HepG2 (cell line): ENCODE measurements at regions not wholly inside any gene's neighbourhood (a gene's known extent, or its start where the extent isn't known, plus 50 kb on each side); places are given as distances from the start of the nearest gene placed in this dataset.
A peak's percentile ranks its signal among the peaks of the same experiment; 100 is the strongest.

Experiments
- DMAP1 ChIP-seq: IDR thresholded peaks from 2 replicates; pipeline ENCODE4 v1.6.1; 2016
- FOXJ3 ChIP-seq: sonication (generic); formaldehyde crosslinking; IDR thresholded peaks from 2 replicates; pipeline ENCODE4 v1.4.0; 2020; ENCODE audit warnings: missing genetic modification reagents, mild to moderate bottlenecking, borderline replicate concordance
- FUBP1 ChIP-seq: sonication (generic); formaldehyde crosslinking; IDR thresholded peaks from 2 replicates; pipeline ENCODE4 v1.5.1; 2020; ENCODE audit warnings: missing genetic modification reagents, mild to moderate bottlenecking, borderline replicate concordance
- GABPA ChIP-seq, 2 experiments: IDR thresholded peaks; 2 replicates each; pipeline ENCODE4 v1.6.1; 2011 to 2016; ENCODE audit warnings: low read depth in 2 of 2, low read length in 1 of 2, missing biosample characterization in 1 of 2, missing genetic modification characterization in 1 of 2
- GLI4 ChIP-seq: sonication (generic); formaldehyde crosslinking; IDR thresholded peaks from 2 replicates; pipeline ENCODE4 v1.5.1; 2020; ENCODE audit warnings: missing genetic modification reagents, mild to moderate bottlenecking, moderate library complexity, borderline replicate concordance
- LRRFIP1 ChIP-seq: sonication (generic); formaldehyde crosslinking; conservative IDR thresholded peaks from 2 replicates; pipeline ENCODE4 v1.4.0; 2020; ENCODE audit warnings: missing genetic modification reagents
- MBD4 ChIP-seq: IDR thresholded peaks from 2 replicates; pipeline ENCODE4 v1.6.1; 2012; ENCODE audit warnings: low read length, inconsistent platforms, borderline replicate concordance
- NKX3-1 ChIP-seq: sonication (generic); formaldehyde crosslinking; IDR thresholded peaks from 2 replicates; pipeline ENCODE4 v1.5.0; 2020; ENCODE audit warnings: missing genetic modification reagents
- RARG ChIP-seq: sonication (generic); formaldehyde crosslinking; IDR thresholded peaks from 2 replicates; pipeline ENCODE4 v1.4.0; 2020; ENCODE audit warnings: low read depth, mild to moderate bottlenecking, missing genetic modification reagents
- SNRNP70 ChIP-seq: fragments of 200-400 bp; formaldehyde crosslinking; IDR thresholded peaks from 2 replicates; pipeline ENCODE4 v1.6.1; 2017; ENCODE audit warnings: mild to moderate bottlenecking, low read depth, low read length, moderate library complexity
- STAT5B ChIP-seq: sonication (generic); formaldehyde crosslinking; IDR thresholded peaks from 2 replicates; pipeline ENCODE4 v1.4.0; 2020; ENCODE audit warnings: missing genetic modification reagents
- TBX3 ChIP-seq: fragments of 450-650 bp; IDR thresholded peaks from 2 replicates; pipeline ENCODE4 v1.6.1; 2017; ENCODE audit warnings: antibody characterized with exemption, mild to moderate bottlenecking, inconsistent platforms, borderline replicate concordance
- ZBTB1 ChIP-seq: sonication (generic); formaldehyde crosslinking; IDR thresholded peaks from 2 replicates; pipeline ENCODE4 v1.4.0; 2020; ENCODE audit warnings: missing genetic modification reagents, borderline replicate concordance
- ZFP90 ChIP-seq: sonication (generic); formaldehyde crosslinking; IDR thresholded peaks from 2 replicates; pipeline ENCODE4 v1.8.0; 2022; ENCODE audit warnings: missing genetic modification reagents, mild to moderate bottlenecking, inconsistent platforms, borderline replicate concordance
- ZNF335 ChIP-seq: sonication (generic); formaldehyde crosslinking; IDR thresholded peaks from 2 replicates; pipeline ENCODE4 v1.4.0; 2020; ENCODE audit warnings: missing genetic modification reagents
- ZNF790 ChIP-seq: sonication (generic); formaldehyde crosslinking; IDR thresholded peaks from 2 replicates; pipeline ENCODE4 v1.8.0; 2022; ENCODE audit warnings: missing genetic modification reagents, mild to moderate bottlenecking, borderline replicate concordance
- TF ChIP-seq, protein P1 (sequence below): sonication (generic); formaldehyde crosslinking; IDR thresholded peaks from 2 replicates; pipeline ENCODE4 v1.5.1; 2020; ENCODE audit warnings: missing genetic modification reagents, mild to moderate bottlenecking, borderline replicate concordance
- TF ChIP-seq, protein P2 (sequence below): sonication (generic); formaldehyde crosslinking; IDR thresholded peaks from 2 replicates; pipeline ENCODE4 v1.4.0; 2020; ENCODE audit warnings: missing genetic modification reagents

DNA sequence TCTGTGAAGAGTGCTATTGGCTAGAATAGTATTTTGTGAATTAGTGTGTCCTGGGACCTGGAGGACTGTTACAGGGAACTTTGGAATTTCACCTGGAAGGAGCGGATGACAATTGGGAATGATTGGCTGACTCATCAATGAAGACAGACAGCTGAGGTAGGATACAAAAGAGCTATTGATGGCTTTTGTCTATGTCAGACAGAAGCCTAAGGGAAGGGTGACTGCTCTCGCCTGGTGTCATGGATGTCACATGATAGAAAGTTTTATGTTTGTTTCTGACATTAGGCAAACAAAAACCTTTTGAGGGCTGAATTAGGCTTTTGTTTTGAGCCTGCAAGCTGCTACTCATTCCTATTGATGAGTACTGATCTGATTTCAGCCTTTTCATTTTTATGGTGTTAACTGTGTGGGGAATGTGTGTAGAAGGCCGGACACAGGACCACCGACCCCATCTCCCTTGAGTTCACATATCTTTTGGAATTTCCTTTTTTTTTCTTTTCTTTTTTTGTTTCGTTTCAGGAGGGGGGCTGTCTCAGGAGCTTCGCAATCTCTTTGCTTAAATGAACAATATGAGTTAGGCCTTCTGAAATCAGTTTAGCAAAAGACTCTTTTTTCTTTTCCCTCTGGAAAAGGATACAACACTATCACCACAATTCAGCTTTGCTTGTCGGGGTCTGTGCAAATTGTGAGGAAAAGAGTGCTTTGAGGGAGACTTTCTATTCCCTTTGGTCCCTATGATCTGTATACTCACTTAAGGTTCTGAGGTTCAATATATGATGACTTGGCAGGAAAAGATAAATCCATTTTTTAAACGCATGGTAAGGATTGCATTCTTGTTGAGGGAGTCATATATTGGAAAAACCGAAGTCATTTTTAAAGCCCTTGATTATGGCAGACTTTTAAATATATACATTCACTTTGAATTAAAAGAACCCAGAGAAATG, 207.9 kb upstream of the FIGN start (continued):
- TF ChIP-seq MBD4 (no peak), SNRNP70 (no peak), LRRFIP1 (CRISPR knock-in tag) (no peak), DMAP1 (CRISPR knock-in tag) (no peak), ZBTB1 (CRISPR knock-in tag) (no peak), TBX3 (peak; percentile 37; the same call in 1 of the 2 replicates), ZNF790 (no peak), GABPA (IDR thresholded peaks at IDR 0.05; ENCODE audit: low read depth, low read length) (no peak), GABPA (CRISPR knock-in tag; IDR thresholded peaks at IDR 0.05; ENCODE audit: low read depth) (no peak), GLI4 (CRISPR knock-in tag) (no peak), ZFP90 (CRISPR knock-in tag) (no peak), FUBP1 (CRISPR knock-in tag) (no peak), RARG (CRISPR knock-in tag) (no peak), ZNF335 (no peak), FOXJ3 (peak; percentile 63; the same call in 1 of the 2 replicates), STAT5B (CRISPR knock-in tag) (no peak), NKX3-1 (CRISPR knock-in tag) (no peak)
- TF ChIP-seq, protein P1, sequence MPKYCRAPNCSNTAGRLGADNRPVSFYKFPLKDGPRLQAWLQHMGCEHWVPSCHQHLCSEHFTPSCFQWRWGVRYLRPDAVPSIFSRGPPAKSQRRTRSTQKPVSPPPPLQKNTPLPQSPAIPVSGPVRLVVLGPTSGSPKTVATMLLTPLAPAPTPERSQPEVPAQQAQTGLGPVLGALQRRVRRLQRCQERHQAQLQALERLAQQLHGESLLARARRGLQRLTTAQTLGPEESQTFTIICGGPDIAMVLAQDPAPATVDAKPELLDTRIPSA (CRISPR knock-in tag), result no peak
- TF ChIP-seq, protein P2, sequence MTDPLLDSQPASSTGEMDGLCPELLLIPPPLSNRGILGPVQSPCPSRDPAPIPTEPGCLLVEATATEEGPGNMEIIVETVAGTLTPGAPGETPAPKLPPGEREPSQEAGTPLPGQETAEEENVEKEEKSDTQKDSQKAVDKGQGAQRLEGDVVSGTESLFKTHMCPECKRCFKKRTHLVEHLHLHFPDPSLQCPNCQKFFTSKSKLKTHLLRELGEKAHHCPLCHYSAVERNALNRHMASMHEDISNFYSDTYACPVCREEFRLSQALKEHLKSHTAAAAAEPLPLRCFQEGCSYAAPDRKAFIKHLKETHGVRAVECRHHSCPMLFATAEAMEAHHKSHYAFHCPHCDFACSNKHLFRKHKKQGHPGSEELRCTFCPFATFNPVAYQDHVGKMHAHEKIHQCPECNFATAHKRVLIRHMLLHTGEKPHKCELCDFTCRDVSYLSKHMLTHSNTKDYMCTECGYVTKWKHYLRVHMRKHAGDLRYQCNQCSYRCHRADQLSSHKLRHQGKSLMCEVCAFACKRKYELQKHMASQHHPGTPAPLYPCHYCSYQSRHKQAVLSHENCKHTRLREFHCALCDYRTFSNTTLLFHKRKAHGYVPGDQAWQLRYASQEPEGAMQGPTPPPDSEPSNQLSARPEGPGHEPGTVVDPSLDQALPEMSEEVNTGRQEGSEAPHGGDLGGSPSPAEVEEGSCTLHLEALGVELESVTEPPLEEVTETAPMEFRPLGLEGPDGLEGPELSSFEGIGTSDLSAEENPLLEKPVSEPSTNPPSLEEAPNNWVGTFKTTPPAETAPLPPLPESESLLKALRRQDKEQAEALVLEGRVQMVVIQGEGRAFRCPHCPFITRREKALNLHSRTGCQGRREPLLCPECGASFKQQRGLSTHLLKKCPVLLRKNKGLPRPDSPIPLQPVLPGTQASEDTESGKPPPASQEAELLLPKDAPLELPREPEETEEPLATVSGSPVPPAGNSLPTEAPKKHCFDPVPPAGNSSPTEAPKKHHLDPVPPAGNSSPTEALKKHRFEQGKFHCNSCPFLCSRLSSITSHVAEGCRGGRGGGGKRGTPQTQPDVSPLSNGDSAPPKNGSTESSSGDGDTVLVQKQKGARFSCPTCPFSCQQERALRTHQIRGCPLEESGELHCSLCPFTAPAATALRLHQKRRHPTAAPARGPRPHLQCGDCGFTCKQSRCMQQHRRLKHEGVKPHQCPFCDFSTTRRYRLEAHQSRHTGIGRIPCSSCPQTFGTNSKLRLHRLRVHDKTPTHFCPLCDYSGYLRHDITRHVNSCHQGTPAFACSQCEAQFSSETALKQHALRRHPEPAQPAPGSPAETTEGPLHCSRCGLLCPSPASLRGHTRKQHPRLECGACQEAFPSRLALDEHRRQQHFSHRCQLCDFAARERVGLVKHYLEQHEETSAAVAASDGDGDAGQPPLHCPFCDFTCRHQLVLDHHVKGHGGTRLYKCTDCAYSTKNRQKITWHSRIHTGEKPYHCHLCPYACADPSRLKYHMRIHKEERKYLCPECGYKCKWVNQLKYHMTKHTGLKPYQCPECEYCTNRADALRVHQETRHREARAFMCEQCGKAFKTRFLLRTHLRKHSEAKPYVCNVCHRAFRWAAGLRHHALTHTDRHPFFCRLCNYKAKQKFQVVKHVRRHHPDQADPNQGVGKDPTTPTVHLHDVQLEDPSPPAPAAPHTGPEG (CRISPR knock-in tag), result no peak
